ENCODE measurements at regions not wholly inside any gene's neighbourhood (a gene's known extent, or its start where the extent isn't known, plus 50 kb on each side); places are given as distances from the start of the nearest gene placed in this dataset.

- TF ChIP-seq CTCF (IDR thresholded peaks at IDR 0.05) = no peak
- Mint-ChIP-seq H3K4me1 (ENCODE audit: low read depth) (no peaks in the 10 kb centered on the region), H3K27ac (no peak overlapping the region), H3K9me3 (peaks cover 67% of the 10 kb centered on the region), H3K4me3 (no peak overlapping the region), H3K36me3 (ENCODE audit: low read depth) (no peaks in the 10 kb centered on the region), H3K27me3 (ENCODE audit: insufficient read depth) (no peaks in the 10 kb centered on the region)
- no peak for DNase-seq
These were observed 473.0 kb upstream of the STXBP6 start for GRCh38 chr14:25522926-25523325.

GRCh38 chr14:25522116-25522515 lies 472.2 kb upstream of the STXBP6 start:
- no peaks in the 10 kb centered on the region for H3K36me3 Mint-ChIP-seq (ENCODE audit: low read depth)
- peaks cover 73% of the 10 kb centered on the region for H3K9me3 Mint-ChIP-seq

GRCh38 chr14:25521616-25522015 lies 471.7 kb upstream of the STXBP6 start:
- Mint-ChIP-seq H3K9me3 (peaks cover 78% of the 10 kb centered on the region), H3K4me1 (ENCODE audit: low read depth) (no peaks in the 10 kb centered on the region), H3K4me3 (no peak overlapping the region), H3K27me3 (ENCODE audit: insufficient read depth) (no peaks in the 10 kb centered on the region), H3K36me3 (ENCODE audit: low read depth) (no peaks in the 10 kb centered on the region), H3K27ac (no peak overlapping the region)
- no peak for TF ChIP-seq CTCF (IDR thresholded peaks at IDR 0.05)
- no peak for DNase-seq

More at GRCh38 chr14:25522116-25522515, 472.2 kb upstream of the STXBP6 start:
- no peak for TF ChIP-seq CTCF (IDR thresholded peaks at IDR 0.05)
- Mint-ChIP-seq H3K27me3 (ENCODE audit: insufficient read depth) (no peaks in the 10 kb centered on the region), H3K4me1 (ENCODE audit: low read depth) (no peaks in the 10 kb centered on the region), H3K4me3 (no peak overlapping the region), H3K27ac (no peak overlapping the region)
- no peak for DNase-seq

- Mint-ChIP-seq H3K27me3 (ENCODE audit: insufficient read depth) (no peaks in the 10 kb centered on the region), H3K4me3 (no peak overlapping the region), H3K36me3 (ENCODE audit: low read depth) (no peaks in the 10 kb centered on the region), H3K27ac (no peak overlapping the region), H3K9me3 (peaks cover 84% of the 10 kb centered on the region), H3K4me1 (ENCODE audit: low read depth) (no peaks in the 10 kb centered on the region)
- no peak for TF ChIP-seq CTCF (IDR thresholded peaks at IDR 0.05)
- no peak for DNase-seq
These were observed 470.9 kb upstream of the STXBP6 start for GRCh38 chr14:25520821-25521220.

GRCh38 chr14:25518364-25518763 lies 468.4 kb upstream of the STXBP6 start:
- Mint-ChIP-seq H3K4me1 (ENCODE audit: low read depth) (no peaks in the 10 kb centered on the region), H3K27ac (no peak overlapping the region), H3K9me3 (peaks cover 78% of the 10 kb centered on the region), H3K4me3 (no peak overlapping the region), H3K27me3 (ENCODE audit: insufficient read depth) (no peaks in the 10 kb centered on the region), H3K36me3 (ENCODE audit: low read depth) (no peaks in the 10 kb centered on the region; the same call in 1 of the 2 replicates)
- no peak for TF ChIP-seq CTCF (IDR thresholded peaks at IDR 0.05)
- no peak for DNase-seq

GRCh38 chr14:25516838-25517237 lies 466.9 kb upstream of the STXBP6 start:
- H3K4me1 Mint-ChIP-seq (ENCODE audit: low read depth) = no peaks in the 10 kb centered on the region
- no peak for TF ChIP-seq CTCF (IDR thresholded peaks at IDR 0.05)
- H3K27ac Mint-ChIP-seq = no peak overlapping the region
- no peaks in the 10 kb centered on the region; the same call in 1 of the 2 replicates for H3K36me3 Mint-ChIP-seq (ENCODE audit: low read depth)
- no peaks in the 10 kb centered on the region for H3K27me3 Mint-ChIP-seq (ENCODE audit: insufficient read depth)
- H3K4me3 Mint-ChIP-seq = no peak overlapping the region
- H3K9me3 Mint-ChIP-seq = peaks cover 77% of the 10 kb centered on the region
- DNase-seq = no peak

Measured in HFFc6 (cell line).